ENCODE measurements at regions not wholly inside any gene's neighbourhood (a gene's known extent, or its start where the extent isn't known, plus 50 kb on each side); places are given as distances from the start of the nearest gene placed in this dataset.

GRCh38 chrX:69396916-69397315 is 107.2 kb upstream of the NALF2 start:
- SMC1A ChIA-PET (ENCODE audit: uncharacterized antibody, unreplicated experiment), result interaction anchor here (1.2 kb wide), 1 partner anchor 10 kb away, joined by 4 read pairs; no protein-coding TSS in a partner anchor

More at GRCh38 chrX:69396916-69397315, 107.2 kb upstream of the NALF2 start:
- no peak for DNase-seq (ENCODE audit: low read depth, low spot score)
- BruUV-seq (replicated peaks), result no TSS peak
- Histone ChIP-seq H3K9me3 (replicated peaks; ENCODE audit: control insufficient read depth, insufficient read depth, low read length) (no peaks in the 10 kb centered on the region), H3K9ac (ENCODE audit: control insufficient read depth, insufficient read depth, low read length) (no peak overlapping the region), H3K4me3 (no peak overlapping the region), H4K20me1 (ENCODE audit: control insufficient read depth, insufficient read depth) (no peaks in the 10 kb centered on the region), H3K27ac (ENCODE audit: control insufficient read depth, insufficient read depth) (no peak overlapping the region), H3K79me2 (ENCODE audit: control insufficient read depth, insufficient read depth, low read length) (no peaks in the 10 kb centered on the region), H3K27me3 (replicated peaks in 1 of 2; ENCODE audit: control insufficient read depth in 2 of 2, insufficient read depth in 2 of 2, low read length in 1 of 2) (no peaks in the 10 kb centered on the region), H2AFZ (ENCODE audit: control insufficient read depth, low read depth, low read length) (no peak overlapping the region), H3K36me3 (ENCODE audit: control insufficient read depth in 2 of 2, insufficient read depth in 2 of 2, low read length in 1 of 2) (no peaks in the 10 kb centered on the region), H3K4me1 (ENCODE audit: control insufficient read depth, insufficient read depth, low read length) (no peaks in the 10 kb centered on the region), H3K4me2 (ENCODE audit: control insufficient read depth, insufficient read depth) (no peak overlapping the region)
- no peak for FAIRE-seq
- WGBS (ENCODE audit: insufficient coverage, insufficient replicate concordance, low lambda C conversion rate, missing lambda C conversion rate), result 24% methylated on average over 4 of the region's 4 CpGs
- ChIA-PET RAD21 (ENCODE audit: unreplicated experiment) (no interaction called here), CTCF (no interaction called here), POLR2A (no interaction called here)
- intact Hi-C loops (cut with micrococcal nuclease; ENCODE audit: unreplicated experiment) (no loop called here), in situ Hi-C loops (cut with MboI) (no loop called here)
- TF ChIP-seq ZNF217 (IDR thresholded peaks at IDR 0.05), result no peak
- TF ChIP-seq, protein P1, sequence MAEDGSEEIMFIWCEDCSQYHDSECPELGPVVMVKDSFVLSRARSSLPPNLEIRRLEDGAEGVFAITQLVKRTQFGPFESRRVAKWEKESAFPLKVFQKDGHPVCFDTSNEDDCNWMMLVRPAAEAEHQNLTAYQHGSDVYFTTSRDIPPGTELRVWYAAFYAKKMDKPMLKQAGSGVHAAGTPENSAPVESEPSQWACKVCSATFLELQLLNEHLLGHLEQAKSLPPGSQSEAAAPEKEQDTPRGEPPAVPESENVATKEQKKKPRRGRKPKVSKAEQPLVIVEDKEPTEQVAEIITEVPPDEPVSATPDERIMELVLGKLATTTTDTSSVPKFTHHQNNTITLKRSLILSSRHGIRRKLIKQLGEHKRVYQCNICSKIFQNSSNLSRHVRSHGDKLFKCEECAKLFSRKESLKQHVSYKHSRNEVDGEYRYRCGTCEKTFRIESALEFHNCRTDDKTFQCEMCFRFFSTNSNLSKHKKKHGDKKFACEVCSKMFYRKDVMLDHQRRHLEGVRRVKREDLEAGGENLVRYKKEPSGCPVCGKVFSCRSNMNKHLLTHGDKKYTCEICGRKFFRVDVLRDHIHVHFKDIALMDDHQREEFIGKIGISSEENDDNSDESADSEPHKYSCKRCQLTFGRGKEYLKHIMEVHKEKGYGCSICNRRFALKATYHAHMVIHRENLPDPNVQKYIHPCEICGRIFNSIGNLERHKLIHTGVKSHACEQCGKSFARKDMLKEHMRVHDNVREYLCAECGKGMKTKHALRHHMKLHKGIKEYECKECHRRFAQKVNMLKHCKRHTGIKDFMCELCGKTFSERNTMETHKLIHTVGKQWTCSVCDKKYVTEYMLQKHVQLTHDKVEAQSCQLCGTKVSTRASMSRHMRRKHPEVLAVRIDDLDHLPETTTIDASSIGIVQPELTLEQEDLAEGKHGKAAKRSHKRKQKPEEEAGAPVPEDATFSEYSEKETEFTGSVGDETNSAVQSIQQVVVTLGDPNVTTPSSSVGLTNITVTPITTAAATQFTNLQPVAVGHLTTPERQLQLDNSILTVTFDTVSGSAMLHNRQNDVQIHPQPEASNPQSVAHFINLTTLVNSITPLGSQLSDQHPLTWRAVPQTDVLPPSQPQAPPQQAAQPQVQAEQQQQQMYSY (CRISPR knock-in tag; IDR thresholded peaks at IDR 0.05), result no peak
- TF ChIP-seq KDM1A (IDR thresholded peaks at IDR 0.05; ENCODE audit: borderline replicate concordance), result no peak
- TF ChIP-seq, protein P2, sequence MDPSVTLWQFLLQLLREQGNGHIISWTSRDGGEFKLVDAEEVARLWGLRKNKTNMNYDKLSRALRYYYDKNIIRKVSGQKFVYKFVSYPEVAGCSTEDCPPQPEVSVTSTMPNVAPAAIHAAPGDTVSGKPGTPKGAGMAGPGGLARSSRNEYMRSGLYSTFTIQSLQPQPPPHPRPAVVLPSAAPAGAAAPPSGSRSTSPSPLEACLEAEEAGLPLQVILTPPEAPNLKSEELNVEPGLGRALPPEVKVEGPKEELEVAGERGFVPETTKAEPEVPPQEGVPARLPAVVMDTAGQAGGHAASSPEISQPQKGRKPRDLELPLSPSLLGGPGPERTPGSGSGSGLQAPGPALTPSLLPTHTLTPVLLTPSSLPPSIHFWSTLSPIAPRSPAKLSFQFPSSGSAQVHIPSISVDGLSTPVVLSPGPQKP (IDR thresholded peaks at IDR 0.05; ENCODE audit: low read depth, low read length), result no peak
- TF ChIP-seq EGR1 (IDR thresholded peaks at IDR 0.05; ENCODE audit: borderline replicate concordance in 1 of 2, low read depth in 2 of 2, low read length in 2 of 2), result no peak
- no peak for TF ChIP-seq NBN (IDR thresholded peaks at IDR 0.05)
- no peak for TF ChIP-seq ZNF687 (IDR thresholded peaks at IDR 0.05)
- ATAC-seq, result no peak
